GM20000 (cell line): ENCODE measurements at regions not wholly inside any gene's neighbourhood (a gene's known extent, or its start where the extent isn't known, plus 50 kb on each side); places are given as distances from the start of the nearest gene placed in this dataset.

Experiments
- DNase-seq: peaks from one replicate; pipeline ENCODE4 v3.0.0; 2012; ENCODE audit warnings: low spot score
- CTCF ChIP-seq: IDR thresholded peaks from 2 replicates; pipeline ENCODE4 v1.5.1; 2012; ENCODE audit warnings: mild to moderate bottlenecking, control low read depth; ENCODE audit errors: extremely low read depth, missing control alignments

GRCh38 chr16:82248677-82249076, 78.7 kb upstream of the MPHOSPH6 start:
- no peak for DNase-seq
- TF ChIP-seq CTCF, result no peak

- TF ChIP-seq CTCF, result no peak
- DNase-seq, result no peak
Observed at GRCh38 chr16:82248012-82248656, 78.1 kb upstream of the MPHOSPH6 start.

GRCh38 chr16:82242201-82242600, 72.2 kb upstream of the MPHOSPH6 start:
- DNase-seq, result no peak
- TF ChIP-seq CTCF, result no peak

GRCh38 chr16:82241469-82242052, 71.5 kb upstream of the MPHOSPH6 start:
- no peak for TF ChIP-seq CTCF
- no peak for DNase-seq

GRCh38 chr16:82240111-82240510, 70.1 kb upstream of the MPHOSPH6 start:
- no peak for DNase-seq
- no peak for TF ChIP-seq CTCF

GRCh38 chr16:82236875-82237274, 66.9 kb upstream of the MPHOSPH6 start:
- no peak for DNase-seq
- TF ChIP-seq CTCF, result no peak

- DNase-seq, result no peak
- TF ChIP-seq CTCF, result no peak
Observed at GRCh38 chr16:82236415-82236814, 66.4 kb upstream of the MPHOSPH6 start.
